Activated CD4-positive, alpha-beta T cell treated with anti-CD3 and anti-CD28 coated beads, Interleukin-2, amount 10 ng/mL, durations not matched to agents 24 days and 14 days (primary cell): ENCODE measurements at regions not wholly inside any gene's neighbourhood (a gene's known extent, or its start where the extent isn't known, plus 50 kb on each side); places are given as distances from the start of the nearest gene placed in this dataset.
"Not testable (repeated sequence)": the region's sequence is repeated elsewhere in the genome, so short reads cannot be mapped to it uniquely, and the experiment has no call there.

Experiments used
- DNase-seq: peaks from one replicate; pipeline ENCODE4 v3.0.0; 2022
- H3K27ac Mint-ChIP-seq: one replicate; pipeline ENCODE4 v1.8.0; 2022; ENCODE audit warnings: mild to moderate bottlenecking, mixed read lengths
- H3K27me3 Mint-ChIP-seq: one replicate; pipeline ENCODE4 v1.8.0; 2022; ENCODE audit warnings: mixed read lengths
- H3K36me3 Mint-ChIP-seq: one replicate; pipeline ENCODE4 v1.8.0; 2022; ENCODE audit warnings: low read depth, mild to moderate bottlenecking, mixed read lengths
- H3K4me1 Mint-ChIP-seq: one replicate; pipeline ENCODE4 v1.8.0; 2021; ENCODE audit warnings: mixed read lengths
- H3K4me3 Mint-ChIP-seq: one replicate; pipeline ENCODE4 v1.8.0; 2022; ENCODE audit warnings: mild to moderate bottlenecking, moderate library complexity, mixed read lengths
- H3K9me3 Mint-ChIP-seq: one replicate; pipeline ENCODE4 v1.8.0; 2021; ENCODE audit warnings: mixed read lengths
- intact Hi-C: fragments of 100-400 bp; cut with micrococcal nuclease; formaldehyde crosslinking; loops from one replicate; pipeline ENCODE4 v1.15.1; 2023

DNA sequence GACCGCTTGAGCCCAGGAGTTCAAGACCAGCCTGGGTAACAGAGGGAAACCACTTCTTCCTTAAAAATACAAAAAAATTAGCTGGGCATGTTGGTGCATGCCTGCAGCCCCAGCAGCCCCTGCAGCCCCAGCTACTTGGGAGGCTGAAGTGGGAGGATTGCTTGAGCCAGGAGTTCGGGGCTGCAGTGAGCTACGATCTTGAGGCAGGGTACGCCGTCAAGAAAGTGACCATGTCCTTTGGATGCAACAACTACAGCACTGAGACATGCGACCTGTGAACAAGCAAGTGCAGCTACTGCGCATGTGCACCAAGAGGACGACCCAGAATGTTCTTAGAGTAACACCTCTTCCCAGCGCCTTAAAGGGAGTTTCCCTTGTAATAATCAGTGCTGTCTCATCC is 66.6 kb upstream of the ZNF479 start:
- no peaks in the 10 kb centered on the region for H3K9me3 Mint-ChIP-seq
- H3K27me3 Mint-ChIP-seq = no peaks in the 10 kb centered on the region
- no peaks in the 10 kb centered on the region for H3K4me1 Mint-ChIP-seq
- no peak overlapping the region for H3K4me3 Mint-ChIP-seq
- DNase-seq = no peak
- intact Hi-C loops = no loop called here
- no peaks in the 10 kb centered on the region for H3K36me3 Mint-ChIP-seq
- H3K27ac Mint-ChIP-seq = no peak overlapping the region

DNA sequence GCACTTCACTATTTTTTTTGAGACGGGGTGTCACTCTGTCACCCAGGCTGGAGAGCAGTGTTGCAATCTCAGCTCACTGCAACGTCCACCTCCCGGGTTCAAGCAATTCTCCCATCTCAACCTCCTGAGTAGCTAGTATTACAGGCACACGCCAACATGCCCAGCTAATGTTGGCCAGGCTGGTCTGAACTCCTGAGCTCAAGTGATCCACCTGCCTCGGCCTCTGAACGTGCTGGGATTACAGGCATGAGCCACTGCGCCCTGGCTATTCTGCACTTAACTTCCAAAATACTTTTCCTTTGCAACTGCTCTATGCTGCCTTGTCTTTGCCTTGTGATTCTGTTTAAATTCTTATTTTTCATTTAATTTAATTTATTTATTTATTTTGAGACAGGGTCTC is 67.0 kb upstream of the ZNF479 start:
- Mint-ChIP-seq H3K36me3 (no peaks in the 10 kb centered on the region), H3K4me1 (no peaks in the 10 kb centered on the region), H3K27me3 (no peaks in the 10 kb centered on the region), H3K4me3 (no peak overlapping the region), H3K27ac (no peak overlapping the region), H3K9me3 (no peaks in the 10 kb centered on the region)
- DNase-seq = no peak
- intact Hi-C loops = no loop called here

GRCh38 chr7:57201021-57201894 is 69.0 kb upstream of the ZNF479 start:
- Mint-ChIP-seq H3K4me1 (no peaks in the 10 kb centered on the region), H3K27ac (no peak overlapping the region), H3K27me3 (no peaks in the 10 kb centered on the region), H3K4me3 (no peak overlapping the region), H3K9me3 (peaks cover 7% of the 10 kb centered on the region), H3K36me3 (peaks cover 2% of the 10 kb centered on the region)
- intact Hi-C loops = no loop called here
- no peak for DNase-seq

GRCh38 chr7:57201895-57202210 is 69.6 kb upstream of the ZNF479 start:
- Mint-ChIP-seq H3K4me3 (no peak overlapping the region), H3K36me3 (peaks cover 2% of the 10 kb centered on the region)
- intact Hi-C loops = no loop called here

DNA sequence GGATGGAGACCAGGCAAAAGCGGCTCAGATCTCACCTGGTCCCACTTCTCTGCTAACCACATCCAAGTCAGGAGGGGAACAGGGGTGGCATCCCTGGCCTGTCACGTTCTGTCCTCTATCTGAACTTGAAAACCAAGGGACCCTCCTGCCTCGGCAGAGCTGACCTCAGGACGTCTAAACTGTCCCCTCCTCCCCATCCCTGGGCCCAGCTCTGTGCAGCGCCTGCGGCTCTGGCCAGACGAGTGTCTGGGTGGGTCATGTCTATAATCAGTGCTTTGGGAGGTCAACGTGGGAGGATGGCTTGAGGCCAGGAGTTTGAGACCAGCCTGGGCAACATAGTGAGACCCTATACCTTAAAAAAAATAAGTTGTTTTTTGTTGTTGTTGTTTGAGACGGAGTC is 70.0 kb upstream of the ZNF479 start:
- Mint-ChIP-seq H3K4me3 (no peak overlapping the region), H3K27ac (no peak overlapping the region), H3K9me3 (peaks cover 7% of the 10 kb centered on the region), H3K4me1 (no peaks in the 10 kb centered on the region), H3K36me3 (peaks cover 2% of the 10 kb centered on the region), H3K27me3 (no peaks in the 10 kb centered on the region)
- DNase-seq = no peak
- intact Hi-C loops = no loop called here

More at GRCh38 chr7:57201895-57202210, 69.6 kb upstream of the ZNF479 start:
- Mint-ChIP-seq H3K4me1 (no peaks in the 10 kb centered on the region), H3K27me3 (no peaks in the 10 kb centered on the region), H3K9me3 (peaks cover 7% of the 10 kb centered on the region), H3K27ac (no peak overlapping the region)
- no peak for DNase-seq

DNA sequence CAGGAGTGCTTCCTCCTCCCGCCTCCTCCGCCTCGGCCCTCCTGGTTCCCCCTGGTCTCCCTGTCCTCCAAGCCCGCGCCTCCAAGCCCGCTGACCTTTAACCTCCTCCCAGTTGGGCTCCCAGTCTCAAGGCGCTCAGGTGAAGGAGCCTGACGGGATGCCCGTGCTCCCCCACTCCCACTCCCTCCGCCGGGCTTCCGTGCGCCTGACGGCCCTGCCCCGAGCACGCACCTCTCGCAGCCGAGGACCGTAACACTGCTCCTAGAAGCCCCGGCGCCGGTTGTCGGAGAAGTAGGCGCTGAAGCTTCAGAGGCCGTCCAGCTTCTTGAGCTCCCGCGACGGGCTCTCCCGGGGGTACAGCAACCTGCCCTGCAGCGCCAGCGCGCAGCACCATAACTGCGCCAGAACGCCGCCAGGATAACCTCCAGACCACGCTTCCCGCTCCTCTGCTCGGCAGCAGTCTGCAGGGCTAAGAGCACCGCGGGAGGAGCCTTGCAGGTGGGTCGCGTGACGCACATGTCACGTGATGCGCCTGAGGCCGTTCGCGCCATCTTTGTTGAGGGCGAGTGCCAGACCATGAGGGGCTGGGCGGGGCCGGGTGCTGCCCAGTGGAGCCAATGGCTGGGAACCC is 71.0 kb upstream of the ZNF479 start:
- Mint-ChIP-seq H3K9me3 (peaks cover 13% of the 10 kb centered on the region), H3K27me3 (no peaks in the 10 kb centered on the region), H3K36me3 (peaks cover 2% of the 10 kb centered on the region), H3K27ac (no peak overlapping the region), H3K4me1 (no peaks in the 10 kb centered on the region), H3K4me3 (no peak overlapping the region)
- intact Hi-C loops = no loop called here
- no peak for DNase-seq

GRCh38 chr7:57203858-57204257 is 71.6 kb upstream of the ZNF479 start:
- H3K27ac Mint-ChIP-seq, H3K4me1 Mint-ChIP-seq, intact Hi-C loops, H3K27me3 Mint-ChIP-seq, DNase-seq, H3K36me3 Mint-ChIP-seq, H3K4me3 Mint-ChIP-seq: not testable (repeated sequence)
- peaks cover 16% of the 10 kb centered on the region for H3K9me3 Mint-ChIP-seq

GRCh38 chr7:57204411-57204811 is 72.2 kb upstream of the ZNF479 start:
- H3K27ac Mint-ChIP-seq = no peak overlapping the region

GRCh38 chr7:57205000-57205399 is 72.8 kb upstream of the ZNF479 start:
- intact Hi-C loops = no loop called here
- DNase-seq = no peak
- Mint-ChIP-seq H3K27ac (no peak overlapping the region), H3K9me3 (peaks cover 21% of the 10 kb centered on the region), H3K4me1 (no peaks in the 10 kb centered on the region), H3K4me3 (no peak overlapping the region), H3K36me3 (peaks cover 2% of the 10 kb centered on the region), H3K27me3 (no peaks in the 10 kb centered on the region)

More at GRCh38 chr7:57204411-57204811, 72.2 kb upstream of the ZNF479 start:
- H3K4me3 Mint-ChIP-seq = no peak overlapping the region
- H3K36me3 Mint-ChIP-seq = peaks cover 2% of the 10 kb centered on the region
- H3K4me1 Mint-ChIP-seq = no peaks in the 10 kb centered on the region
- no peak for DNase-seq
- H3K27me3 Mint-ChIP-seq = no peaks in the 10 kb centered on the region
- intact Hi-C loops = no loop called here
- peaks cover 21% of the 10 kb centered on the region for H3K9me3 Mint-ChIP-seq

DNA sequence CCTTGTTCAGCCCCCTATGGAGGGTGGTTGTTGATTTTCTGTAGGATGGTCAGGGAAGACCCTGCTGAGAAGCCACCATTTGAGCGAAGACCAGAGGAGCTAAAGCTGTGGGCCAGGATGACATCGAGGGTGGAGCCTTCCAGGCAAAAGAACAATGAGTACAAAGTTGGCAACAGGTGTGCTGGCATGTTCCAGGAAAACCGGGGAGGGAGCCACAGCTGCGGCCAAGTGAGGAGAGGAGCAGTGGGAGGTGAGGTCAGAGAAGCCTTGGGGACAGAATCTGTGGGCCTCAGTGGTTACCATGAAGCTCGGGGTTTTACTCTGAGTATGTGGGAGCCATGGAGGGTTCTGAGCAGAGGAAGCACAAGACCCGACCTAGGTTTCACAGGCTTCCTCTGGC is 75.6 kb upstream of the ZNF479 start:
- no peak for DNase-seq
- no peak overlapping the region for H3K4me3 Mint-ChIP-seq
- peaks cover 25% of the 10 kb centered on the region for H3K9me3 Mint-ChIP-seq
- H3K4me1 Mint-ChIP-seq = no peaks in the 10 kb centered on the region
- no peaks in the 10 kb centered on the region for H3K27me3 Mint-ChIP-seq
- intact Hi-C loops = no loop called here
- no peak overlapping the region for H3K27ac Mint-ChIP-seq
- H3K36me3 Mint-ChIP-seq = peaks cover 2% of the 10 kb centered on the region

DNA sequence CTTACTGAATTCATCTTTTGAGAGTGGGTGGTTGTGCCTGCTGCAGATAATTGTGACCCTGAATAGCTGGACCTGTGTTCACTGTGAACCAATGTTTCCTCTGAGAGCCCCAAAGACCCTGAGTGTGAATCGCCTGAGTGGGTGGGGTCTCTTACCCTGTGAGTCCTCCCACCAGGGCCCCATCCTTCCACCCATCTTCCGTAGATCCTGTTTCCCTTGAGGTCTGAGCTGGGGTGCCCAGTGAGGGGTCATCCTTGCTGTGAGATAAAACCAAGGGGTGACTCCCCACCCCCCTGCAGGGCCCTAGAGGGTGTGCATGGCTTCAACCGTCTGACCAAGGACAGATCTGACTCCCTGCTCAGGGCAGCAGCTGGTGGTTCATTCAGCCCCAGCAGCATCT is 78.0 kb upstream of the ZNF479 start:
- Mint-ChIP-seq H3K36me3 (peaks cover under 1% of the 10 kb centered on the region), H3K4me3 (no peak overlapping the region), H3K27me3 (no peaks in the 10 kb centered on the region), H3K9me3 (peaks cover 27% of the 10 kb centered on the region), H3K4me1 (no peaks in the 10 kb centered on the region), H3K27ac (no peak overlapping the region)
- no peak for DNase-seq
- intact Hi-C loops = no loop called here

- Mint-ChIP-seq H3K36me3 (no peaks in the 10 kb centered on the region), H3K4me1 (no peaks in the 10 kb centered on the region), H3K27ac (no peak overlapping the region), H3K27me3 (no peaks in the 10 kb centered on the region), H3K4me3 (no peak overlapping the region), H3K9me3 (peaks cover 32% of the 10 kb centered on the region)
- intact Hi-C loops = no loop called here
- no peak for DNase-seq
Measured at GRCh38 chr7:57210871-57211270, 78.6 kb upstream of the ZNF479 start.

- Mint-ChIP-seq H3K4me1 (no peaks in the 10 kb centered on the region), H3K36me3 (no peaks in the 10 kb centered on the region), H3K9me3 (peaks cover 36% of the 10 kb centered on the region), H3K4me3 (no peak overlapping the region), H3K27ac (no peak overlapping the region), H3K27me3 (no peaks in the 10 kb centered on the region)
- intact Hi-C loops = no loop called here
- DNase-seq = no peak
Measured at GRCh38 chr7:57211428-57212100, 79.3 kb upstream of the ZNF479 start.

DNA sequence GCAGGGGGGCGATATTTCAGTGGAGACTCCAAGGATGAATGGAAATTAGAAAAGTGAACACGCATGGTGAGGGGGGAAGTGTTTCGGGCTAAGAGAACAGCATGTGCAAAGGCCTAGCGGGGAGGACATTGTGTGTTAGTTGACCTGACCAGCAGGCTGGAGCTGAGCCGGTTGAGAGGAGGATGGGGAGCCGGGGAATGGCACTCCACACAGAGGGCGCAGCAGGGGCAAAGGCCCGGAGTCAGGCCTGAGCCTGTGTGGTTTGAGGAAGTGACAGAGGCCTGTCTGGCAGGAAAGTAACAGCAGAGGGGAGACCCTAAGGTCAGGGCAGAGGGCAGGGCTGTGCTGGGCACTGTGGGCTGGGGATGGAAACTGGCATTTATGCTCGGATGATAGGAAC is 83.2 kb upstream of the ZNF479 start:
- Mint-ChIP-seq H3K9me3 (peaks cover 50% of the 10 kb centered on the region), H3K36me3 (peaks cover 8% of the 10 kb centered on the region), H3K4me3 (no peak overlapping the region), H3K27me3 (no peaks in the 10 kb centered on the region), H3K27ac (no peak overlapping the region), H3K4me1 (no peaks in the 10 kb centered on the region)
- intact Hi-C loops = no loop called here
- DNase-seq = no peak
